GM19397 (cell line): ENCODE measurements at regions not wholly inside any gene's neighbourhood (a gene's known extent, or its start where the extent isn't known, plus 50 kb on each side); places are given as distances from the start of the nearest gene placed in this dataset.

Experiments used
- ATAC-seq: cut with Tn5 transposase; IDR thresholded peaks from one replicate; pipeline ENCODE4 v1.9.1; 2021; ENCODE audit warnings: mild to moderate bottlenecking, moderate library complexity; ENCODE audit not compliant: unreplicated experiment

GRCh38 chr10:7507887-7508726 lies 97.3 kb upstream of the SFMBT2 start:
- no peak for ATAC-seq

GRCh38 chr10:7506571-7506970 lies 95.7 kb upstream of the SFMBT2 start:
- no peak for ATAC-seq

- ATAC-seq: no peak
Observed at GRCh38 chr10:7505196-7505595, 94.4 kb upstream of the SFMBT2 start.

- ATAC-seq: no peak
Observed at GRCh38 chr10:7503190-7503589, 92.4 kb upstream of the SFMBT2 start.

GRCh38 chr10:7501157-7501556 lies 90.3 kb upstream of the SFMBT2 start:
- ATAC-seq: no peak

- no peak for ATAC-seq
Observed at GRCh38 chr10:7498111-7498510, 87.3 kb upstream of the SFMBT2 start.

- ATAC-seq: no peak
Observed at GRCh38 chr10:7493996-7494395, 83.2 kb upstream of the SFMBT2 start.

- ATAC-seq: peak; percentile 21
Observed at GRCh38 chr10:7492660-7493046, 81.8 kb upstream of the SFMBT2 start.

- ATAC-seq: peak; percentile 79
Observed at GRCh38 chr10:7491949-7492659, 81.3 kb upstream of the SFMBT2 start.

GRCh38 chr10:7491230-7491629 lies 80.4 kb upstream of the SFMBT2 start:
- ATAC-seq: no peak

GRCh38 chr10:7488418-7488829 lies 77.6 kb upstream of the SFMBT2 start:
- no peak for ATAC-seq

- no peak for ATAC-seq
Observed at GRCh38 chr10:7487528-7487927, 76.7 kb upstream of the SFMBT2 start.

- ATAC-seq: no peak
Observed at GRCh38 chr10:7486528-7486927, 75.7 kb upstream of the SFMBT2 start.

- no peak for ATAC-seq
Observed at GRCh38 chr10:7485799-7486198, 75.0 kb upstream of the SFMBT2 start.

GRCh38 chr10:7485244-7485556 lies 74.4 kb upstream of the SFMBT2 start:
- no peak for ATAC-seq

- peak; percentile 74 for ATAC-seq
Observed at GRCh38 chr10:7484456-7485243, 73.8 kb upstream of the SFMBT2 start.

GRCh38 chr10:7483848-7484247 lies 73.0 kb upstream of the SFMBT2 start:
- no peak for ATAC-seq

GRCh38 chr10:7482992-7483391 lies 72.2 kb upstream of the SFMBT2 start:
- ATAC-seq: no peak

- no peak for ATAC-seq
Observed at GRCh38 chr10:7481368-7481765, 70.5 kb upstream of the SFMBT2 start.

- ATAC-seq: no peak
Observed at GRCh38 chr10:7480742-7481367, 70.0 kb upstream of the SFMBT2 start.
